Upper lobe of left lung (tissue), 6 donors: ENCODE measurements at regions not wholly inside any gene's neighbourhood (a gene's known extent, or its start where the extent isn't known, plus 50 kb on each side); places are given as distances from the start of the nearest gene placed in this dataset.
A peak's percentile ranks its signal among the peaks of the same experiment; 100 is the strongest.

Experiments used
- ATAC-seq, 2 donors: fragments of 200-7000 bp; cut with Tn5 transposase; one replicate each; pipeline ENCODE4 v1.9.1; 2022; ENCODE audit warnings: mild to moderate bottlenecking in 2 of 2, moderate library complexity in 2 of 2; ENCODE audit not compliant: low FRiP score in 2 of 2
- DNase-seq, 2 donors: peaks; one replicate each; pipeline ENCODE4 v3.0.0-alpha.2; 2019 to 2020
- H3K27ac ChIP-seq, 4 donors: fragments of 200-600 bp; sonication (generic); one replicate each; pipeline ENCODE4 v1.5.1; 2016 to 2019
- H3K27me3 ChIP-seq, 4 donors: fragments of 200-600 bp; sonication (generic); one replicate each; pipeline ENCODE4 v1.5.1; 2017 to 2019
- H3K36me3 ChIP-seq, 4 donors: fragments of 200-600 bp; sonication (generic); one replicate each; pipeline ENCODE4 v1.5.1; 2016 to 2019
- H3K4me1 ChIP-seq, 4 donors: fragments of 200-600 bp; sonication (generic); one replicate each; pipeline ENCODE4 v1.5.1; 2018 to 2019
- H3K4me3 ChIP-seq, 4 donors: fragments of 200-600 bp; sonication (generic); one replicate each; pipeline ENCODE4 v1.5.1; 2017 to 2019; ENCODE audit warnings: mild to moderate bottlenecking in 2 of 4, moderate library complexity in 1 of 4
- H3K9me3 ChIP-seq, 4 donors: fragments of 200-600 bp; sonication (generic); one replicate each; pipeline ENCODE4 v1.5.1; 2018 to 2019
- EP300 ChIP-seq, 4 donors: sonication (generic); formaldehyde crosslinking; IDR thresholded peaks; one replicate each; pipeline ENCODE4 v1.5.1; 2017; ENCODE audit warnings: antibody characterized with exemption in 4 of 4, control low read depth in 2 of 4
- POLR2A ChIP-seq, 4 donors: fragments of 450-650 bp; IDR thresholded peaks; one replicate each; pipeline ENCODE4 v1.5.1; 2016 to 2017; ENCODE audit warnings: antibody characterized with exemption in 4 of 4, mild to moderate bottlenecking in 2 of 4
- POLR2AphosphoS5 ChIP-seq, 2 donors: sonication (generic); formaldehyde crosslinking; IDR thresholded peaks; one replicate each; pipeline ENCODE4 v1.5.1; 2017; ENCODE audit warnings: antibody characterized with exemption in 2 of 2
- WGBS, 2 donors: methylation state at CpG; one replicate each; pipeline ENCODE4 v1.1.5; 2017 to 2018; 5-methylcytosine and 5-hydroxymethylcytosine counted together
- TF ChIP-seq, protein P1 (sequence below), 6 experiments: fragments of 450-650 bp in 4 of 6; fragments of 200-600 bp in 2 of 6; sonication (generic) in 2 of 6; IDR thresholded peaks; one replicate each; pipeline ENCODE4 v1.5.1; 2016 to 2019; ENCODE audit warnings: antibody characterized with exemption in 6 of 6
- donor health status: DM: no; HTN: no; CAD: no; lungs with moderate emphysema.
- donor health status: DM: no; HTN: yes; CAD: no; lungs with severe emphysema.

DNA sequence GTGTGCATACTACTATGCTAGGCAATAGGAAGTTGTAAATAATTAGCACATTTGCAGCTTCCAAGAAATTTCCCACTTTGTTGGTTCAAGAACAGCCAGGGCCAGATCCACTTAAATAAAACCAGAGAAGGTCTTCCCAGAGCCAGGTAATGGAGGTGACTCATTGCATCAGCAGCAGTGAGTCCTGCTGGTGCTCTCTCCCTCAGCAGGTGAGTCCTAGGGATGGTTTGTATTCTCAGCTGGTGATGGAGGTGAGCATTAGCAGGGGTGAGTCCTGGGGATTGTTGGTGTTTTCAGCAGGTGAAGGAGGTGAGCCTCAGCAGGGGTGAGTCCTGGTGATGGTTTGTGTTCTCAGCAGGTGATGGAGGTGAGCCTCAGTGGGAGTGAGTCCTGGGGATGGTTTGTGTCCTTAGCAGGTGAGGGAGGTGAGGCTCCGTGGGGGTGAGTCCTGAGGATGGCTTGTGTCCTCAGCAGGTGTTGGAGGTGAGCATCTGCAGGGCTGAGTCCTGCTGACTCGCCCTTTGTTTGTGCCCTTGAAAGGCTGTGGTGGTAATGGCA, 232.8 kb upstream of the EXOC2 start:
- H3K9me3 ChIP-seq: peaks cover 6 to 17% (median 16%) of the 10 kb centered on the region in 4 donors
- no peaks in the 10 kb centered on the region for H3K4me1 ChIP-seq
- no peak overlapping the region for H3K4me3 ChIP-seq
- no peaks in the 10 kb centered on the region for H3K27me3 ChIP-seq
- H3K27ac ChIP-seq: no peak overlapping the region
- ATAC-seq: no peak
- H3K36me3 ChIP-seq: no peaks in the 10 kb centered on the region
- 82% methylated on average over 2 of the region's 2 CpGs; no CpG with 5 or more reads in 1 of the 2 donors for WGBS, 2 donors
- TF ChIP-seq POLR2A (IDR thresholded peaks at IDR 0.05): no peak
- TF ChIP-seq EP300 (IDR thresholded peaks at IDR 0.05): no peak
- DNase-seq: no peak

DNA sequence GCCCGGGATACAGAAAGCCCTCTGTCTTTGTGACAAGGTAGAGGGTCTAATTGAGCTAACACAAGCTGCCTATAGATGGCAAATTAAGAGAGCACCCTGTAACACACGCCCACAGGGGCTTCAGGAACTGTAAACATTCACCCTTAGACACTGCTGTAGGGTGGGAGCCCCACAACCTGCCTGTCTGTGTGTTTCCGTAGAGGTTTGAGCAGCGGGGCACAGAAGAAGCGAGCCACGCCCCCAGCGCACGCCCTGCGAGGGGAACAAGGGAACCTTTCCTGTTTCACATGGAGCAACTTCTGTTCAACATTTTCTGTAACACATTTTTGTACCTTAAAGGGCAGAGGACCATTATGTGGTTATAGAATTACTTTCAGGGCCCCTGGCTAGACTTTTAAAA, 231.7 kb upstream of the EXOC2 start:
- H3K4me3 ChIP-seq: no peak overlapping the region
- ATAC-seq (no peak), DNase-seq (peak in 1 of 2 donors; percentile 66)
- H3K9me3 ChIP-seq: peaks cover 6 to 28% (median 22%) of the 10 kb centered on the region in 4 donors
- H3K27me3 ChIP-seq: no peaks in the 10 kb centered on the region
- H3K27ac ChIP-seq: no peak overlapping the region
- no peaks in the 10 kb centered on the region for H3K36me3 ChIP-seq
- 84 to 85% methylated on average over 9 of the region's 9 CpGs for WGBS, 2 donors
- H3K4me1 ChIP-seq: no peaks in the 10 kb centered on the region
- TF ChIP-seq, protein P1, sequence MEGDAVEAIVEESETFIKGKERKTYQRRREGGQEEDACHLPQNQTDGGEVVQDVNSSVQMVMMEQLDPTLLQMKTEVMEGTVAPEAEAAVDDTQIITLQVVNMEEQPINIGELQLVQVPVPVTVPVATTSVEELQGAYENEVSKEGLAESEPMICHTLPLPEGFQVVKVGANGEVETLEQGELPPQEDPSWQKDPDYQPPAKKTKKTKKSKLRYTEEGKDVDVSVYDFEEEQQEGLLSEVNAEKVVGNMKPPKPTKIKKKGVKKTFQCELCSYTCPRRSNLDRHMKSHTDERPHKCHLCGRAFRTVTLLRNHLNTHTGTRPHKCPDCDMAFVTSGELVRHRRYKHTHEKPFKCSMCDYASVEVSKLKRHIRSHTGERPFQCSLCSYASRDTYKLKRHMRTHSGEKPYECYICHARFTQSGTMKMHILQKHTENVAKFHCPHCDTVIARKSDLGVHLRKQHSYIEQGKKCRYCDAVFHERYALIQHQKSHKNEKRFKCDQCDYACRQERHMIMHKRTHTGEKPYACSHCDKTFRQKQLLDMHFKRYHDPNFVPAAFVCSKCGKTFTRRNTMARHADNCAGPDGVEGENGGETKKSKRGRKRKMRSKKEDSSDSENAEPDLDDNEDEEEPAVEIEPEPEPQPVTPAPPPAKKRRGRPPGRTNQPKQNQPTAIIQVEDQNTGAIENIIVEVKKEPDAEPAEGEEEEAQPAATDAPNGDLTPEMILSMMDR (IDR thresholded peaks at IDR 0.05): no peak
- TF ChIP-seq POLR2A (IDR thresholded peaks at IDR 0.05) (no peak), POLR2AphosphoS5 (IDR thresholded peaks at IDR 0.05) (no peak)

DNA sequence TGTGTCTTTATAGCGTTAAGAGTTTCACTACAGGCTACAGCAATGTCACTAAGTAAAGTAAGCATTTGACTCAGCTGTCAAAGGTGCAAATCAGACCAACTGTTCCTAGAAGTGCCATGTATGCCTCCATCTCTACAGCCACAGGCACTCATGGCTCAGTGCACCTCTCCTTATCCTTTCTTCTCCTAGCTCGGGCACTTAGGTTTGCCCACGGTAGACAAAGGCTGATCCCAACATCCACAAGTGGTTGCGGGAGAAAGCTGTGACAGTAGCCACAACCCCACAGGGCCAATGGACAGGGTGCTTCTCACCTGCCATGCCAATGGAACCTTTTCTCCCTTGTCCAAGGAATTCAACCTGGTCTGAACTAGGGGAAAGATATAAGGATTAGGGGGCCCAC, 228.5 kb upstream of the EXOC2 start:
- Histone ChIP-seq H3K36me3 (no peaks in the 10 kb centered on the region), H3K4me3 (no peak overlapping the region), H3K9me3 (peaks cover 6 to 27% (median 22%) of the 10 kb centered on the region in 4 donors), H3K27ac (no peak overlapping the region), H3K4me1 (no peaks in the 10 kb centered on the region), H3K27me3 (no peaks in the 10 kb centered on the region)
- ATAC-seq (no peak), DNase-seq (no peak)
- TF ChIP-seq EP300 (IDR thresholded peaks at IDR 0.05): no peak
- 88 to 96% methylated on average over 4 of the region's 4 CpGs for WGBS, 2 donors

DNA sequence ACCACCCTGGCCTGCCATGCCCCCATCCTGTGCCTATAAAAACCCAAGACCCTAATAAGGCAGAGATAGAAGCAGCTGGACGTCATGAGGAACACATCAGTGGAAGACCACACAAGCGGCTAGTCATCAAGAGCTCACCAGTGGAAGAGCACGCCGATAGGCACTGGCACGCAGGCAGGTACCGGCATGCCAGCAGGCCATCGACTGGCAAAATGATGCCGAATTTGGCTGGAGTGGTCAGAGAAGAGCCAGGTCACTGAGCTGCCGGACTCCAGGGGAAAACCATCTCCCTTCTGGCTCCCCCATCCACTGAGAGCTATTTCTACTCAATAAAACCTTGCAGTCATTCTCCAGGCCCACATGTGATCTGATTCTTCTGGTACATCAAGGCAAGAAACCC, 227.6 kb upstream of the EXOC2 start:
- Histone ChIP-seq H3K9me3 (peaks cover 6 to 27% (median 22%) of the 10 kb centered on the region in 4 donors), H3K4me1 (no peaks in the 10 kb centered on the region), H3K4me3 (no peak overlapping the region), H3K27me3 (no peaks in the 10 kb centered on the region), H3K27ac (no peak overlapping the region), H3K36me3 (no peaks in the 10 kb centered on the region)
- WGBS, 2 donors: 89 to 90% methylated on average over 8 to 9 of the region's 9 CpGs
- DNase-seq: no peak
- TF ChIP-seq, protein P1 (IDR thresholded peaks at IDR 0.05): no peak
- TF ChIP-seq POLR2A (IDR thresholded peaks at IDR 0.05): no peak
- no peak for TF ChIP-seq EP300 (IDR thresholded peaks at IDR 0.05)
- TF ChIP-seq POLR2AphosphoS5 (IDR thresholded peaks at IDR 0.05): no peak
- ATAC-seq: no peak

DNA sequence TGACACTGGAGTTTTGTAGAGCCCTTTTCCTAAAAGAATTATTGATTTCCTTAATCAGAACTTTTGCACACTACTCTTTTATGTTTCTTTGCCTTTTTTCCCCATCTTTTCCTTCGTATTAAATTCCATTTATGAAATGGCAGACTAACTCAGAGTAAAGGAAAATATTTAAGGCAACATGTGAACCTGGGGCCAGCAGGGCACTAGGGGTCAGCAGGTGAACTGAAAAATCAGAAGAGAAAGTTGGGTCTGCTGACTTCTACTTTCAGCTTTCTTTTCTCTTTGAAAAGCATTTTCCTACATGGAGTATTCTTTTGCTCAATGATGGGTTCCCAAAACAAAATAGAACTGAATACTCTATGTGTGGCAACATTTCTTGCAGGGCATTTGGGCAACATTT, 226.6 kb upstream of the EXOC2 start:
- H3K36me3 ChIP-seq: no peaks in the 10 kb centered on the region
- DNase-seq: no peak
- no peak overlapping the region for H3K4me3 ChIP-seq
- H3K4me1 ChIP-seq: no peaks in the 10 kb centered on the region
- ATAC-seq: no peak
- no peak for TF ChIP-seq POLR2AphosphoS5 (IDR thresholded peaks at IDR 0.05)
- no peak for TF ChIP-seq EP300 (IDR thresholded peaks at IDR 0.05)
- TF ChIP-seq, protein P1 (IDR thresholded peaks at IDR 0.05): no peak
- TF ChIP-seq POLR2A (IDR thresholded peaks at IDR 0.05): no peak
- peaks cover 6 to 27% (median 22%) of the 10 kb centered on the region in 4 donors for H3K9me3 ChIP-seq
- no peak overlapping the region for H3K27ac ChIP-seq
- WGBS, 2 donors: 81 to 83% methylated on average over 1 of the region's 1 CpG
- H3K27me3 ChIP-seq: no peaks in the 10 kb centered on the region

DNA sequence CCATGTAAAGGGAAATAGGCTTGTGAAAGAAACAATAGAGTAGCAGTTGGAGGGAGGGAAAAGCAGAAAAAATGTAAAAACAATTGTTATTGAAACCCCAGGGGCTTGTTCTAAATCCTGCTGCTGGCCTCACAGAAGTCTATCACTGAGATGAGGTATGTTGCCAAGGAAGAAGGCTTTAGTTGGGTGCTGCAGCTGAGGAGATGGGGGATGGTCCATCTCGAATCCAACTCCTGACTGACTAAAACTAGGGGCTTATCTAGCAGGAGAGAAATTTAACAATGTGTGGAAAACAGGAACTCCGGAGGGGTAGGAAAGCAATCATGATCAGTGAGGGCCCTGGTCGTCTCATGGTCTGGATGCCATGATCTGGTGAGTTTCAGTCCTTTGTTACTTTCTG, 225.0 kb upstream of the EXOC2 start:
- H3K4me3 ChIP-seq: no peak overlapping the region
- DNase-seq (no peak), ATAC-seq (no peak)
- TF ChIP-seq EP300 (IDR thresholded peaks at IDR 0.05) (no peak), POLR2AphosphoS5 (IDR thresholded peaks at IDR 0.05) (no peak), POLR2A (IDR thresholded peaks at IDR 0.05) (no peak)
- TF ChIP-seq, protein P1 (IDR thresholded peaks at IDR 0.05): no peak
- WGBS, 2 donors: 86 to 92% methylated on average over 3 of the region's 3 CpGs
- H3K9me3 ChIP-seq: peaks cover 6 to 27% (median 22%) of the 10 kb centered on the region in 4 donors
- no peak overlapping the region for H3K27ac ChIP-seq
- no peaks in the 10 kb centered on the region for H3K36me3 ChIP-seq
- no peaks in the 10 kb centered on the region for H3K27me3 ChIP-seq
- H3K4me1 ChIP-seq: no peaks in the 10 kb centered on the region
